Activated CD4-positive, alpha-beta T cell treated with anti-CD3 and anti-CD28 coated beads, Interleukin-2, amount 50 U/mL, for 24 hours (primary cell): ENCODE measurements at regions not wholly inside any gene's neighbourhood (a gene's known extent, or its start where the extent isn't known, plus 50 kb on each side); places are given as distances from the start of the nearest gene placed in this dataset.

Experiments used
- DNase-seq, 2 donors: peaks; one replicate each; pipeline ENCODE4 v3.0.0-alpha.2; 2020; ENCODE audit warnings: low read depth in 1 of 2, low spot score in 1 of 2

DNA sequence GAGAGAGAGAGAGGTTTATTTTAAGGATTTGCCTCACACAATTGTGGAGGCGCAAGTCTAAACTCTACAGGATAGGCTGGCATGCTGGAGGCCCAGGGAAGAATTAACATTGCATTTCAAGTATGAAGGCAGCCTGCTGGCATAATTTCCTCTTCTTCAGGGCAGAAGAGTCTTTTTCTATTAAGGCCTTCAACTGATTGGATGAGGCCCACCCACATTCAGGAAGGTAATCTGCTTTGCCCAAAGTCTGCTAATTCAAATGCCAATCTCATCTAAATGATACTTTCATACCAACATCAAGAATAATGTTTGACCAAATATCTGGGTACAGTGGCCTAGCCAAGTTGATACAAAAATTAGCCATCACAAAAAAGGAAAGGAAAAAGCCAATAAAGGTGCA, 258.1 kb upstream of the MDFIC2 start:
- DNase-seq = no peak

DNA sequence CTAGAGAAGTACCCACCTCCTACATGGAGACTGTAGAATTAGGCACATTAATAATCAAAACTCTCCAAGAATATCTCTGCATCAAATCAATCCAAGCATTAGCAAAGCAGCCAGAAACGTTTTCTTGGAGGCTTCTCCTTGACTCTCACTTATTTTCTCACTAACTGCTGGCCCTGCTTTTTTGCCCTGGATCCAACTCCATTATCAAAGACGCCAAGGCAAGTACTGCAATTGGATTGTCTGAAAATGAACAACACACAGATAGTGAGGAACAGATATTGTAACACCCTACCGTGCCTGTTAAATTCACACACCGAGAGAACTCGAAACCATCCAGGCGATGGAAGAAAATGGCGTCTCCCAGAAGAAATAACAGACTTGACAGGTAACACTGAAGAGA, 256.2 kb upstream of the MDFIC2 start:
- no peak for DNase-seq

DNA sequence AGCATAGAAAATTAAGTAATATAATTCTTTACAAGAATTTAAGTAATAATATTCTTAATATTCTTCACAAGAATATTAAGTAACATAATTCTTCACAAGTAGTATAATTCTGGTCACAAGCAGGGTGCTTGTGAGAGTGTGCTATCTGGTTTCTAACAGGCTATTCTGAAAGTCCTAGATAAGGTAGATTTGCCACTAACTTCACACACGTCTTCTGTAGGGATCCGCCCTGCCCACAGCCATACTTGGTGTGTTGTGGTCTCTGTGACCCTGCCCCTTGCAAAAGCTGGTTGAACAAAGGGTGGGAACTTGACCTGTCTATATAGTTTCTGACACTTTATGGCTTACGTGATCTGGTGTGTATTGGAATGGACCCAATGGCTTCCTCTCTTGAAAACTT, 253.4 kb upstream of the MDFIC2 start:
- DNase-seq = no peak

- DNase-seq = no peak
Measured at GRCh38 chr3:70564552-70564951, 252.1 kb upstream of the MDFIC2 start.

- no peak for DNase-seq
Measured at GRCh38 chr3:70561796-70562195, 249.4 kb upstream of the MDFIC2 start.

DNA sequence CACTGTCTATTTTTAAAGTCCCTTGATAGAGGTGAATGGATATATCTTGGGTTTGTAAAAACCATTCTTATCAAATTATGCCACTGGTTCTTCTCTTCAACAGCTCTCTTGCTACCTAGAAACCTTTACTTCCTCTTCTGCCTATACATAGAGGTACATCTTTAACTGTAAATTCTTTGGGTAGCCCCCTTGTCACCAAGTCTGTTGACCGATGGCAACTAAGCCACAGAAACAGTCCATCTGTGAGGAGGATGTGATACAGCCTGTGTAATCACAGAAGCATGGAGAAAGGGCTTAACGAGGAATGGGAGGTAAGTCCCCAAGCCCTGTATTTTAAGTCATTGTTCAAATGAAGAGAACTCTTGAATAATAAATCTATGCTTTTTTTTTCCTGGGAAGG, 246.5 kb upstream of the MDFIC2 start:
- DNase-seq = no peak

DNA sequence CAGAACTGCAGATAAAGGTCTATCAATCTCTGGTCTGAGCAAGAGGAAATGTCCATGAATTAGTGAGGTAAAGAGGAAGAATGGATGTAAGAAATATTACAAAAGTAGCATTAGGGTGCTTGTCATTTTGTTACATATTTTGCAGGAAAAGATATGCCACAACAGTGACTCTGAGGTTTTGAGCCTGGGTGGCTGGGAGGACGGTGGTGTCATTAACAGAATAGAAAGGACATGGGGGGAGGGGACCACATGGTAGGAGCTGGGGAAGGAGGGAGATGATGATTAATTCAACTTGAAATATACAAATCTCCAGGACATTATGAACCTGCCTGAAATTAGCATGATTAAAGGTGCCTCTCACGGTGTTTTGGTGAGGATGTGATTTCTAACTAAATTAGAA, 245.5 kb upstream of the MDFIC2 start:
- no peak for DNase-seq

- no peak for DNase-seq
Measured at GRCh38 chr3:70556056-70556455, 243.6 kb upstream of the MDFIC2 start.

GRCh38 chr3:70554170-70554569, 241.7 kb upstream of the MDFIC2 start:
- no peak for DNase-seq

- peak; percentile 59 to 74 for DNase-seq
Measured at GRCh38 chr3:70550723-70551319, 238.4 kb upstream of the MDFIC2 start.

DNA sequence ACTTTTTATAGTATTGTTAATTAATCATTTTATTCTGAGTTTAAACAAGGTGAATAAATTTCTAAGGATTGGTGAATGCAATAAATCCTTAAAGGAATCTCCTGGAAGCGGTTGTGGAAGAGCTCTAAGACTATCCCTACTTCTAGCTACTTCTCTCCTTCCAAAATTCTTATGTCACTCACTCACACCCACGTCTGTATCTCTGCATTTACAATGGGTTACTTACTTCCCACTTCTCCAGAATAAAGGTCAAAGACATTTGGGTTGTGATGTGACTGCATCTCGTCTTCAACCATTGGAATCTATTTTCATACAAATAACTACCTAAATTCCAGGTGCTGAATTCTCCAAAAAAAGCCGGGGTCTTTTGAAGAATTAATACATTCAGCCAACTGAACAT, 234.2 kb upstream of the MDFIC2 start:
- no peak for DNase-seq

DNA sequence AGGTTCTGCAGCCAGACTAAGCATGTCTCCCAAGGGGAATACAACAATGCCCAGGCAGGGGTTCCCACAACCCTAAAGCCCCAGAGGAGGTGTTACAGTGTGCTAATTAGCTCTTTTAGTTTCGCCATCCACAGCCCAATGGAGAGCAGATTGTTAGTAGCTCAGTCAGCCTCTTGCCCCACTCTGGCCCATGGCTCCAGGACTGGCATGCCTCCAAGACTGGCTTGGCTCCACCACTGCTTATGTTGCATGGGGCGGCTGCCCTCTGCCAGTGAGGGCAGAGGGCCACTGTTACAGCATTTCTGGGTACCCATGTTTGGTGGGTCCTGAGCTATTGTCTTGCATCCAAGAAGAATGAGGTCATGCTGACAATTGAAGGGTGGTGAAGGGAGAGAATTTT, 231.1 kb upstream of the MDFIC2 start:
- DNase-seq = no peak

DNA sequence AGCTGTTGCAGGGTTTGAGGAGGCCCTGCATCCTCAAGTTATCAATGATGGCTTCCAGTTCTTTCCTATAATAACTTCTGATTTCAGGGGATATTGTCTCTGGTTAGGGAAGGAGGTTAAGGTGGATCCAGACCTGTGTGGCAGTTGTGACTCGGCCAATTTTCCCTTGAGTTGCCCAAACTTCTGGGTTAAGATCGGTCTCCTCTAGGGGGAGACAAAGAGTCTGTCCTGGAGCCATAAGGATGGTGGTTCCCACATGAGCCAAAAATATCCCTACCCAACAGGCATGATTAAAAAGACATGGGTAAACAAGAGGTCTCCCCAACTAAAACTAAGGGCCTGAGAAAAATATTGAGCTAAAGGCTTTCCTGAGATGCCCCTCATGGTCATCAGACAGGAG, 227.5 kb upstream of the MDFIC2 start:
- no peak for DNase-seq

GRCh38 chr3:70532806-70533205, 220.4 kb upstream of the MDFIC2 start:
- DNase-seq = no peak

DNA sequence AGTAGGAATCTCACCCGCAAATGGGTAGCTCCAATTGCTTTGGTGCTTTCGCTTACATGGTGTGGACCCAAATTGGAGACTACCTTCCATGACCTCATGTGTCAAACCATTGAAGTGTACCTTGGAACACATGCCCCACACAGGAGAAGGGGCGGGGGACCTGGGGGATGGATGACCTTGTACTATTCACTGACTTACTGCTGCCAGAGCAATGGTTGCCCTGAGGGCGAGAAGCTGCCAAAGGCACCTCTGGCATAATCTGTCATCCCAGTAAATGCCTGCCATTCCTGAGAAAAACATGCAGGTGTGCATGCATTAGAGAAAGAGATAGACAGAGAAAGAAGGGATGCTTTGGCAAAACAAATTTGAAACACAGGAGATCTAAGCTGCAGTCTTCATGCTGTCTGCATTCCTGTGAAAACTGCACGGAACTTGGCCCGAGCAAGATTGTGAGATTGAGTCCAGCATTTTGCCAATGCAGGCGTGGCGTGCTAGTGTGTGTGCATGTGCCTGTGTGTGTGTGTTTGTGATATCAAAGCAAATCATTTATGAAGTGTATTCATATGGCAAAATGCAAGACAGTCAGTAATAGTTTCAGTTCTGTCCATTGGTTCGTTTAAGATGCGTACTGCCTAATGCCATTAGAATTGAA, 219.5 kb upstream of the MDFIC2 start:
- DNase-seq = no peak

GRCh38 chr3:70531063-70531657, 218.7 kb upstream of the MDFIC2 start:
- no peak for DNase-seq

- no peak for DNase-seq
Measured at GRCh38 chr3:70530626-70531025, 218.2 kb upstream of the MDFIC2 start.

DNA sequence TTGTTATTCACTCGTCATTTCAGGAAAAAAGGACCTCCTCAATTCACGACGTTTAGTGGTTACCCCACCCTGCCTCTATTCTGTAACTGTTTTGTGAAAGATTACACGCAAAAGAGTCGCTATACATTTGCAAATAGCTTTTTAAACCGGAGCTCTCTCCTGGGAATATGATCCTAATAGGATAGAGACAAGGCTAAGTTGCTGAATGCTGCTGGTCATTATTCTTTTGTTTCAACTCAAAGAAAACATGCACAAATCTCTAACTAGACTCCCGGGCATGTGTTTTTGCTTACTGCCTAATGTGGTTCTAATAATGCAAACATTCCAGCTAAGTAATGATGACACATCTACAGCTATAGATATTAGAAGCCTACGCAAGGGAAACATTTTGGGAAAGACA, 214.6 kb upstream of the MDFIC2 start:
- no peak for DNase-seq

DNA sequence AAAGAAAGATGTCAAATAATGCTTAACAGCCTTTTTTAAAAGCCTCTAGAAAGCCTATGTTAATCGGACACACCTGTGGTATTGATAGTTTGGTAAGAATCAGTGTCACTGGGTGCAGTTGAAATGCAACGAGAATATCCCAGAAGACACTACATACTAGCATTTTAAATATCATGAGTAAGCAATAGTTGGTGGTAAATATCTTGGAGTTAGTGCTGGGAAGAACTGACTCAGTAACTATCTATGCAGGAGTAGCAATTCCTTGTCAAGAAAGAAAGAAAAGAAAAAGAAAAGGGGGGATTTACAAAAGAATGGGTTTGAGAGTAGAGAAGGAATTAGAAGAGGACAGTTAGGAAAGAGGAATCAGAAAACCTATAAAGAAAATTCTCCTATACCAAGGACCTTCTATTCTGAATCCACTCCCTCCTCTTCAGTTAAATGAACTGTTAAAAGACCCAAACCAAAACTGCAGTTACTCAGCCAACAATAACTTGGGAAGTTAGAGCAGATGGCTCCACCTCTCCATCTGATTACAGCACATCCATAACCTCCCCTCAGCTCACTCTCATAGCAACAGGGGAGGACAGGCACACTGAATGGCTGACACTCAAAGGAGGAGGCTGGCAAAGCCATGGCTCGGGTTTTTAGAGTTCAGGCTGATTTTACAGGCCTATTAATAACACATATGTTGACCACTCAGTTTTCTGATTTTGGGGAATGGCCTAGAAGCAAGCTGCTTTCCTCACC, 207.6 kb upstream of the MDFIC2 start:
- no peak for DNase-seq

- no peak for DNase-seq
Measured at GRCh38 chr3:70519026-70519425, 206.6 kb upstream of the MDFIC2 start.

GRCh38 chr3:70518356-70518755, 205.9 kb upstream of the MDFIC2 start:
- no peak for DNase-seq
